ENCODE measurements at regions not wholly inside any gene's neighbourhood (a gene's known extent, or its start where the extent isn't known, plus 50 kb on each side); places are given as distances from the start of the nearest gene placed in this dataset.

DNA sequence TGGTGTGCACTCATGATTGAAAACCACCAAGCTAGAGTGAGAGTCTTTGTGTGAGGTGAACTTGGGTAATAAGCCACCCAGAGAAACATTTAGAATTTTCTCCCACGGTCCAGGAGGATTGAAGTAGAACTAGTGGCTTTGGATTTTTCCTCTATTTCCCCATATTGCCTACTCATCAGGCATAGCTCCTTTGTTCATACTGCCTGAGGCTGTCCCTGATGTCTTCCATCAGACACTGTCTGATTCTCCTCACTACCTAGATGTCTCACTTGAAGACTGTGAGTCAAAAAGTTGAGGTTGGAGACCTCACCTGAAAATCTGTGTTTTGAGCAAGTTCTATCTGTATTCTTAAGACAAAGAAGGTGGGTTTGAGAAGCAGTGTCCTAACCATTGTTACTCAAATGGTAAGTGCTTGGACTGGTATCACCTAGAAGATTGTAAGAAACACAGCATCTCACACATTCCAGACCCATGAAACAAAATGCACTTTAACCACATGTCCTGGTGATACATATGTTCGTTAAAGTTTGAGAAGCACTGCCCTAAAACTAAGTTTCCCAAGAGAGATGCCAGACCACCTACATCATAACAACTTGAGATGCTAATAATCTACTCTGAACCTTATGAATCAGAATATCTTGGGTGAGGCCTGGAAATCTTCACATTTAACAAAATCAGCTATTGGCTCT lies 523.4 kb upstream of the BTBD3 start:
- TF ChIP-seq CTCF (conservative IDR thresholded peaks at IDR 0.05) (no peak), EZH2 (IDR thresholded peaks at IDR 0.05; ENCODE audit: low read depth) (no peak)
